GM23338 (cell line): ENCODE measurements at regions not wholly inside any gene's neighbourhood (a gene's known extent, or its start where the extent isn't known, plus 50 kb on each side); places are given as distances from the start of the nearest gene placed in this dataset.

Source experiments
- ATAC-seq: fragments of 200-7000 bp; cut with Tn5 transposase; 3 replicates; pipeline ENCODE4 v1.9.1; 2020
- DNase-seq: peaks from one replicate; pipeline ENCODE4 v3.0.0-alpha.2; 2015; ENCODE audit warnings: low spot score
- H2AFZ ChIP-seq: fragments of 200-600 bp; sonication (generic); 2 replicates; pipeline ENCODE4 v1.8.0; 2016; ENCODE audit warnings: antibody characterized with exemption, mild to moderate bottlenecking, moderate library complexity
- H3F3A ChIP-seq: fragments of 200-600 bp; sonication (generic); replicated peaks from 2 replicates; pipeline ENCODE4 v1.8.0; 2017; ENCODE audit warnings: antibody characterized with exemption, mixed run types, low read depth
- H3K27ac ChIP-seq: fragments of 200-600 bp; sonication (generic); 2 replicates; pipeline ENCODE4 v1.6.1; 2016; ENCODE audit warnings: low read depth
- H3K27me3 ChIP-seq: fragments of 200-600 bp; sonication (generic); 2 replicates; pipeline ENCODE4 v1.8.0; 2016; ENCODE audit warnings: mild to moderate bottlenecking, mixed run types, moderate library complexity; ENCODE audit not compliant: insufficient read depth
- H3K36me3 ChIP-seq: fragments of 200-600 bp; sonication (generic); 2 replicates; pipeline ENCODE4 v1.8.0; 2016; ENCODE audit warnings: mild to moderate bottlenecking; ENCODE audit not compliant: insufficient read depth
- H3K4me1 ChIP-seq: fragments of 200-600 bp; sonication (generic); 2 replicates; pipeline ENCODE4 v1.8.0; 2016; ENCODE audit warnings: mild to moderate bottlenecking, moderate library complexity; ENCODE audit not compliant: insufficient read depth
- H3K4me2 ChIP-seq: fragments of 200-600 bp; sonication (generic); 2 replicates; pipeline ENCODE4 v1.7.1; 2017; ENCODE audit warnings: mixed run types
- H3K4me3 ChIP-seq: fragments of 200-600 bp; sonication (generic); 2 replicates; pipeline ENCODE4 v1.6.1; 2016; ENCODE audit warnings: mixed run types
- H3K79me2 ChIP-seq: fragments of 200-600 bp; sonication (generic); replicated peaks from 2 replicates; pipeline ENCODE4 v1.8.0; 2017; ENCODE audit warnings: mild to moderate bottlenecking; ENCODE audit not compliant: insufficient read depth
- H3K9me2 ChIP-seq: fragments of 200-600 bp; sonication (generic); 2 replicates; pipeline ENCODE4 v1.8.0; 2017; ENCODE audit not compliant: insufficient read depth
- H4K20me1 ChIP-seq: fragments of 200-600 bp; sonication (generic); replicated peaks from 2 replicates; pipeline ENCODE4 v1.8.0; 2017; ENCODE audit warnings: mild to moderate bottlenecking; ENCODE audit not compliant: insufficient read depth
- H3K27ac Mint-ChIP-seq: 2 replicates; pipeline ENCODE4 v1.8.0; 2020; ENCODE audit warnings: inconsistent platforms, mild to moderate bottlenecking, moderate library complexity, mixed read lengths
- H3K27me3 Mint-ChIP-seq: 3 replicates; pipeline ENCODE4 v1.8.0; 2022; ENCODE audit warnings: low read depth, mild to moderate bottlenecking, moderate library complexity, mixed read lengths, inconsistent platforms; ENCODE audit not compliant: insufficient read depth, poor library complexity
- H3K36me3 Mint-ChIP-seq: 3 replicates; pipeline ENCODE4 v1.8.0; 2021; ENCODE audit warnings: low read depth, mild to moderate bottlenecking, inconsistent platforms, moderate library complexity, mixed read lengths
- H3K4me1 Mint-ChIP-seq: 3 replicates; pipeline ENCODE4 v1.8.0; 2020; ENCODE audit warnings: mild to moderate bottlenecking, inconsistent platforms, mixed read lengths
- H3K4me3 Mint-ChIP-seq: 3 replicates; pipeline ENCODE4 v1.8.0; 2021; ENCODE audit warnings: moderate library complexity, mild to moderate bottlenecking, inconsistent platforms, mixed read lengths
- H3K9me3 Mint-ChIP-seq: 3 replicates; pipeline ENCODE4 v1.8.0; 2020; ENCODE audit warnings: moderate library complexity, mild to moderate bottlenecking, inconsistent platforms, mixed read lengths
- CREB1 ChIP-seq: fragments of 250-450 bp; sonication (Bioruptor Pico); IDR thresholded peaks from 2 replicates; pipeline ENCODE4 v1.5.0; 2020; ENCODE audit warnings: low read depth, mild to moderate bottlenecking, moderate library complexity
- CTCF ChIP-seq, 2 experiments: fragments of 200-600 bp in 1 of 2; sonication (generic) in 1 of 2; conservative IDR thresholded peaks; 2 replicates each; pipeline versions ENCODE4 v1.5.1 to v1.6.1; 2016 to 2017; ENCODE audit warnings: antibody characterized with exemption in 2 of 2, low read depth in 2 of 2, mild to moderate bottlenecking in 2 of 2, moderate library complexity in 1 of 2
- ETS1 ChIP-seq: IDR thresholded peaks from 2 replicates; pipeline ENCODE4 v1.6.1; 2016; ENCODE audit warnings: antibody characterized with exemption
- EZH2 ChIP-seq: fragments of 200-600 bp; sonication (generic); IDR thresholded peaks from one replicate; pipeline ENCODE4 v1.8.0; 2017; ENCODE audit warnings: antibody characterized with exemption, mild to moderate bottlenecking, low read depth; ENCODE audit not compliant: unreplicated experiment
- EZH2phosphoT487 ChIP-seq: fragments of 200-600 bp; sonication (generic); IDR thresholded peaks from one replicate; pipeline ENCODE4 v1.8.1; 2018; ENCODE audit warnings: antibody characterized with exemption; ENCODE audit not compliant: unreplicated experiment
- JUNB ChIP-seq: IDR thresholded peaks from one replicate; pipeline ENCODE4 v1.6.1; 2016; ENCODE audit warnings: antibody characterized with exemption; ENCODE audit not compliant: unreplicated experiment
- NANOG ChIP-seq: IDR thresholded peaks from 2 replicates; pipeline ENCODE4 v1.6.1; 2016; ENCODE audit warnings: antibody characterized with exemption, borderline replicate concordance
- POLR2AphosphoS5 ChIP-seq: IDR thresholded peaks from 2 replicates; pipeline ENCODE4 v1.6.1; 2016; ENCODE audit warnings: antibody characterized with exemption, low read depth
- REST ChIP-seq: IDR thresholded peaks from one replicate; pipeline ENCODE4 v1.6.1; 2018; ENCODE audit warnings: antibody characterized with exemption; ENCODE audit not compliant: unreplicated experiment
- STAT1 ChIP-seq: IDR thresholded peaks from one replicate; pipeline ENCODE4 v1.6.1; 2016; ENCODE audit warnings: antibody characterized with exemption; ENCODE audit not compliant: unreplicated experiment
- ZNF114 ChIP-seq: fragments of 250-450 bp; sonication (Bioruptor Pico); IDR thresholded peaks from 2 replicates; pipeline ENCODE4 v1.5.0; 2020; ENCODE audit warnings: mild to moderate bottlenecking, moderate library complexity
- ZNF331 ChIP-seq: fragments of 250-450 bp; sonication (Bioruptor Pico); IDR thresholded peaks from 2 replicates; pipeline ENCODE4 v1.5.0; 2020; ENCODE audit warnings: low read depth, mild to moderate bottlenecking, moderate library complexity
- ZNF462 ChIP-seq: fragments of 250-450 bp; sonication (Bioruptor Pico); IDR thresholded peaks from 2 replicates; pipeline ENCODE4 v1.5.0; 2020; ENCODE audit warnings: mild to moderate bottlenecking, moderate library complexity

- no peak overlapping the region for H2AFZ ChIP-seq
Observed at GRCh38 chr1:98129491-98129890, 208.7 kb upstream of the DPYD start.

More at GRCh38 chr1:98129491-98129890, 208.7 kb upstream of the DPYD start:
- Histone ChIP-seq H3K4me1 (no peaks in the 10 kb centered on the region), H3K4me3 (no peak overlapping the region), H3K27me3 (no peaks in the 10 kb centered on the region), H3K36me3 (no peaks in the 10 kb centered on the region), H3F3A (no peaks in the 10 kb centered on the region), H3K9me2 (0 out of 2 replicates have a peak, but pooled peaks cover 2% of the 10 kb centered on the region), H4K20me1 (no peaks in the 10 kb centered on the region), H3K79me2 (no peaks in the 10 kb centered on the region), H3K4me2 (no peak overlapping the region), H3K27ac (no peak overlapping the region)
- DNase-seq (no peak), ATAC-seq (no peak)
- no peak overlapping the region for H3K4me3 Mint-ChIP-seq
- no peaks in the 10 kb centered on the region for H3K36me3 Mint-ChIP-seq
- H3K27me3 Mint-ChIP-seq, result no peaks in the 10 kb centered on the region
- no peak overlapping the region for H3K27ac Mint-ChIP-seq
- no peaks in the 10 kb centered on the region for H3K9me3 Mint-ChIP-seq
- no peaks in the 10 kb centered on the region for H3K4me1 Mint-ChIP-seq
- no peak for TF ChIP-seq POLR2AphosphoS5
- TF ChIP-seq JUNB, result no peak
- no peak for TF ChIP-seq CREB1 (CRISPR knock-in tag)
- TF ChIP-seq REST, result no peak
- no peak for TF ChIP-seq ZNF114 (CRISPR knock-in tag)
- no peak for TF ChIP-seq ETS1
- TF ChIP-seq ZNF331 (CRISPR knock-in tag), result no peak
- no peak for TF ChIP-seq STAT1
- TF ChIP-seq NANOG, result no peak
- no peak for TF ChIP-seq ZNF462 (CRISPR knock-in tag)
- no peak for TF ChIP-seq EZH2phosphoT487
- TF ChIP-seq CTCF (conservative IDR thresholded peaks at IDR 0.05; ENCODE audit: low read depth in 2 of 2), result no peak
- no peak for TF ChIP-seq EZH2
